ENCODE measurements at regions not wholly inside any gene's neighbourhood (a gene's known extent, or its start where the extent isn't known, plus 50 kb on each side); places are given as distances from the start of the nearest gene placed in this dataset.

- TF ChIP-seq CTCF (IDR thresholded peaks at IDR 0.05) (no peak), POLR2A (IDR thresholded peaks at IDR 0.05) (no peak)
Measured at GRCh38 chr11:116406042-116406441, 366.7 kb downstream of the BUD13 start.
